ENCODE measurements at regions not wholly inside any gene's neighbourhood (a gene's known extent, or its start where the extent isn't known, plus 50 kb on each side); places are given as distances from the start of the nearest gene placed in this dataset.

DNA sequence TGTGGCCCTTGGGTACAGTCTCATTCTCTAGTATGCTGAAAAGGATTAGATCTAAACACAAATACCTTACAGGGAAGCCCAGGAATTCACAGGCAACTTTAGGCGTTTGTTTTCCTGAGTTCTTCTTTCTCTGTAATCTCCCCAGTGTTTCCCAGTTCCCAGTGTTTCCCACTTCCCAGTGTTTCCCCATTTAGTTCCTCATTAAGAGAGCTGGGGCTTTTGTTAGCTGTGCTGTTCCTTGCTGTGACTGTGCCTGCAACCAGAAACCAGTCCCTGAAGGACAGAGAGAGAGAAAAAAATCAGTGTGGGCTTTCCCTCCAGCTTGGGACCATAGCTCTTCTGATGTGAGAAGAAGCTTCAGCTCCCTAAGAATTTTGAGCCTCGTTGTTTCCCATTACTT is 802.9 kb upstream of the COBL start:
- no peak for DNase-seq (ENCODE audit: insufficient read length, low spot score)
- FAIRE-seq = no peak
- TF ChIP-seq POLR2AphosphoS5 (IDR thresholded peaks at IDR 0.05; ENCODE audit: low read depth, low read length) (no peak), SPI1 (IDR thresholded peaks at IDR 0.05; ENCODE audit: low read depth, low read length) (no peak), TAF1 (IDR thresholded peaks at IDR 0.05; ENCODE audit: low read depth, low read length) (no peak), PAX5 (IDR thresholded peaks at IDR 0.05; ENCODE audit: insufficient read depth, low read length, severe bottlenecking) (no peak), POU2F2 (IDR thresholded peaks at IDR 0.05; ENCODE audit: low read depth, low read length) (no peak), POLR2A (IDR thresholded peaks at IDR 0.05; ENCODE audit: low read depth, low read length) (no peak)

DNA sequence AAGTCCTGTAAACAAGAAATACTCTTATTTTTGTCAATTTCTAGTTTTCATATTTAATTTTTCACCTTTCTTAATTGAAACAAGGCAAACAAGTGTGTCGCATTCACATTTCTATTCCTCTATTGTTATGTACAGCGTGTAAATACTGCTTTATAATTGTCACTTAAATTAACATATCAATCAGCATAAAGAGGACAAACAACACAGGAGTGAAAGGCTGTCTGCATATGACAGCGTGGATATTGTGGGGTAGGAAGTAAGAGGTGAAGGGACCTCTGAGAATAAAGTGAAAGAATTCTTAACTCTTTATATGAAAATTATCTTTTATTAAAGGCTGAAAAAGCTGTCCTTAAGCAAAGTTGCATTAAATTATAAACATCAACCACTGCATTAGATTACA is 797.9 kb upstream of the COBL start:
- TF ChIP-seq TAF1 (IDR thresholded peaks at IDR 0.05; ENCODE audit: low read depth, low read length) (no peak), POLR2A (IDR thresholded peaks at IDR 0.05; ENCODE audit: low read depth, low read length) (no peak), SPI1 (IDR thresholded peaks at IDR 0.05; ENCODE audit: low read depth, low read length) (no peak), PAX5 (IDR thresholded peaks at IDR 0.05; ENCODE audit: insufficient read depth, low read length, severe bottlenecking) (no peak), POLR2AphosphoS5 (IDR thresholded peaks at IDR 0.05; ENCODE audit: low read depth, low read length) (no peak), POU2F2 (IDR thresholded peaks at IDR 0.05; ENCODE audit: low read depth, low read length) (no peak)
- no peak for FAIRE-seq
- DNase-seq (ENCODE audit: insufficient read length, low spot score) = no peak

- no peak for DNase-seq (ENCODE audit: insufficient read length, low spot score)
- FAIRE-seq = no peak
- TF ChIP-seq PAX5 (IDR thresholded peaks at IDR 0.05; ENCODE audit: insufficient read depth, low read length, severe bottlenecking) (no peak), POLR2A (IDR thresholded peaks at IDR 0.05; ENCODE audit: low read depth, low read length) (no peak), POU2F2 (IDR thresholded peaks at IDR 0.05; ENCODE audit: low read depth, low read length) (no peak), SPI1 (IDR thresholded peaks at IDR 0.05; ENCODE audit: low read depth, low read length) (no peak), TAF1 (IDR thresholded peaks at IDR 0.05; ENCODE audit: low read depth, low read length) (no peak), POLR2AphosphoS5 (IDR thresholded peaks at IDR 0.05; ENCODE audit: low read depth, low read length) (no peak)
These were observed 797.4 kb upstream of the COBL start for GRCh38 chr7:52114056-52114455.

- FAIRE-seq (no peak), DNase-seq (ENCODE audit: insufficient read length, low spot score) (no peak)
- TF ChIP-seq TAF1 (IDR thresholded peaks at IDR 0.05; ENCODE audit: low read depth, low read length) (no peak), POU2F2 (IDR thresholded peaks at IDR 0.05; ENCODE audit: low read depth, low read length) (no peak), PAX5 (IDR thresholded peaks at IDR 0.05; ENCODE audit: insufficient read depth, low read length, severe bottlenecking) (no peak)
These were observed 790.7 kb upstream of the COBL start for GRCh38 chr7:52107355-52107754.

DNA sequence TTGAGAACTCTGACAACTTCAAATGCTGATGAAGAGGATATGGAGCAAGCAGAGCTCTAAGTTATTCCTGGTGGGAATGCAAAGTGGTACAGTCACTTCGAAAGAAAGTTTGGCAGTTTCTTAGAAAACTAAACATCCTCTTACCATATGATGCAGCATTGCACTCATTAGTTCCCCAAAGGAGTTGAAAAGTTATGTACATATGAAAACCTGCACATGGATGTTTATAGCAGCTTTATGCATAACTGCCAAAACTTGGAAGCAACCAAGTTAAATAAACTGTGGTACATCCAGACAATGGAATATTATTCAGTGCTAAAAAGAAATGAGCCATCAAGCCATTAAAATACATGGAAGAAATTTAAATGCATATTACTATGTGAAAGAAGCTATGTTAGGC is 779.3 kb upstream of the COBL start:
- FAIRE-seq (no peak), DNase-seq (ENCODE audit: insufficient read length, low spot score) (no peak)
- TF ChIP-seq POLR2AphosphoS5 (IDR thresholded peaks at IDR 0.05; ENCODE audit: low read depth, low read length) (no peak), POU2F2 (IDR thresholded peaks at IDR 0.05; ENCODE audit: low read depth, low read length) (no peak)

DNA sequence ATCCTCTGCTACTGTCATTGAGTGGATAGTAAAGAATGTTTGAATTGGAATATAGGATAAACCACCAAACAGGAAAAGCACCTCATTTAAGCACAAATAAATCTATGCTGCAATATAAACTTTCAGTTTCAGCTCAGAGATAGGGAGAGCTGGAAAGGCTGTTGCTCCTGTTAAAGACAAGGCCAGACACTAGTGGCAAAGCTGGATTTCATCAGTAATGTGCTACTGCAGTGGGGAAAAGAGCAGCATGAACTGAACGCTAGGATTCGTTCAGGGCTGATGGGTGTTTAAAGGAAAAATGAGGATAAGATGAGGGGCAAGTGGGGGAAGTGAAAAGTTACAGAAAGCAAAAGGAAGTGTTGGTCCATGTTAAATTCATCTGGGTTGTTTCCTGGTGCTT is 775.4 kb upstream of the COBL start:
- TF ChIP-seq POLR2A (IDR thresholded peaks at IDR 0.05; ENCODE audit: low read depth, low read length) = no peak
- TF ChIP-seq SPI1 (IDR thresholded peaks at IDR 0.05; ENCODE audit: low read depth, low read length) = no peak
- no peak for TF ChIP-seq TAF1 (IDR thresholded peaks at IDR 0.05; ENCODE audit: low read depth, low read length)
- no peak for TF ChIP-seq POU2F2 (IDR thresholded peaks at IDR 0.05; ENCODE audit: low read depth, low read length)
- FAIRE-seq = no peak
- no peak for DNase-seq (ENCODE audit: insufficient read length, low spot score)

- TF ChIP-seq TAF1 (IDR thresholded peaks at IDR 0.05; ENCODE audit: low read depth, low read length) = no peak
- TF ChIP-seq POU2F2 (IDR thresholded peaks at IDR 0.05; ENCODE audit: low read depth, low read length) = no peak
- TF ChIP-seq POLR2A (IDR thresholded peaks at IDR 0.05; ENCODE audit: low read depth, low read length) = no peak
- no peak for TF ChIP-seq PAX5 (IDR thresholded peaks at IDR 0.05; ENCODE audit: insufficient read depth, low read length, severe bottlenecking)
- TF ChIP-seq SPI1 (IDR thresholded peaks at IDR 0.05; ENCODE audit: low read depth, low read length) = no peak
- no peak for TF ChIP-seq POLR2AphosphoS5 (IDR thresholded peaks at IDR 0.05; ENCODE audit: low read depth, low read length)
- no peak for FAIRE-seq
- DNase-seq (ENCODE audit: insufficient read length, low spot score) = no peak
These were observed 774.5 kb upstream of the COBL start for GRCh38 chr7:52091101-52091500.

DNA sequence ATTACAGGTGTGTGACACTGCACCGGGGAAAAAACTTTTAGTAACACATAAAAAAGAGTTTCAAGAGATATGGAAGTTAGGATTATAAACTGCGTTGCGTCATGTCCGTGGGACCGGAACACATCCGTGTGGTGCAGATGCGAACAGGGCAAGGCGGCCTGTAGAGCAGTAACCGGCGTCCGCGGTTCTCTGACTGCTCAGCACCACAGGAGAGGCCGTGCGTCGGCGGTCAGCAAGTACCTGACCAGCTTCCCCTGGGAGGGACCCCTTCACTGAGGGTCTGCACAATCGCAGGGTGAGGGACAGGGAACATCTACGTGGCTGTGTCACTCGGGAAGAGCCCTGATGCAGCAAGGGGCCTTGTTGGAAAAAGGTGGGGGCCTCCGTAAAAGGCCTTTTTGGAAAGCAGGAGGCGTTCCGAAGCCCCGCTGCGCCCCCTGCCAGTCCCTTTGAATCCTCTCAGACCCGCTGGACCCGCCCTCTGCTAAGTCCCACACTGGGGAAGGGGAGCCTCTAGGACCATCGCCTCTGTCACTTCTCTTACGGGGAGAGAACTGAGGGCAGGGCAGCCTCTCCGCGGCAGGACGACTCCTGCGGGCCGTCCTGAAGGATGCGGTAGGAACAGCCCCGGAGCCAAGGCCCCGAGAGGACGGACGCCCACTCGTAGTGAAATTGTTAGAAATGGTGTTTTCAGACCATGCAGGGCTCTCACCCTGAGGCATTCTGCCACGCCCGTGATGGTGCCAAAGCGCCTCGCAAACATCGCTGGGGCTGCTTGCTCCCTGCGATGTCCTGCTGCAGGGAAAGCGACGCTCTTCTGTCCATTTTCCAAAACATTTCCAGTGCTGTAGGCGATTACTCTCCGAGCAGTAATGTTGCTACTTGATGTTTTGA is 771.6 kb upstream of the COBL start:
- TF ChIP-seq SPI1 (IDR thresholded peaks at IDR 0.05; ENCODE audit: low read depth, low read length) = no peak
- TF ChIP-seq POLR2A (IDR thresholded peaks at IDR 0.05; ENCODE audit: low read depth, low read length) = no peak
- TF ChIP-seq TAF1 (IDR thresholded peaks at IDR 0.05; ENCODE audit: low read depth, low read length) = no peak
- no peak for TF ChIP-seq POU2F2 (IDR thresholded peaks at IDR 0.05; ENCODE audit: low read depth, low read length)
- no peak for TF ChIP-seq POLR2AphosphoS5 (IDR thresholded peaks at IDR 0.05; ENCODE audit: low read depth, low read length)
- TF ChIP-seq PAX5 (IDR thresholded peaks at IDR 0.05; ENCODE audit: insufficient read depth, low read length, severe bottlenecking) = no peak
- FAIRE-seq = no peak
- no peak for DNase-seq (ENCODE audit: insufficient read length, low spot score)

DNA sequence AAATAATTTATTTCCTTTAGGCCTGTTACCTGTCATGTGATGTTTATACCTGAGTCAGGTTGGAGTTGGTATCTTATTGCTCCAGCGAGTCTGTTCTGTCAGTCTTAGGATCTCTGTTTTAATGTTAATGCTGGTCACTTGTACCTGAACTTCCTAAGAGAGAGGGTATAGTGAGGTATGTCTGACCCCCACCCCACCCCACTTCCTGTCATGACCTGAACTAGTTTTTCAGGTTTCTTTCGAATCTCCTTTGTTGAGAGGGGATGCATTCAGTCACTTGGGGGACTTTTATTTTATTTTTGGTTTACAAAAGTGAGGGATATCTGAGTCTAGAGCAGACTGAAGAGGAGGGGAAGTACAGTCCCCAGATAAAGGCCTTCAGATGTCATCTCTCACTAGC is 769.0 kb upstream of the COBL start:
- TF ChIP-seq POLR2A (IDR thresholded peaks at IDR 0.05; ENCODE audit: low read depth, low read length) = no peak
- TF ChIP-seq PAX5 (IDR thresholded peaks at IDR 0.05; ENCODE audit: insufficient read depth, low read length, severe bottlenecking) = no peak
- TF ChIP-seq SPI1 (IDR thresholded peaks at IDR 0.05; ENCODE audit: low read depth, low read length) = no peak
- TF ChIP-seq TAF1 (IDR thresholded peaks at IDR 0.05; ENCODE audit: low read depth, low read length) = no peak
- no peak for TF ChIP-seq POU2F2 (IDR thresholded peaks at IDR 0.05; ENCODE audit: low read depth, low read length)
- TF ChIP-seq POLR2AphosphoS5 (IDR thresholded peaks at IDR 0.05; ENCODE audit: low read depth, low read length) = no peak
- FAIRE-seq = no peak
- DNase-seq (ENCODE audit: insufficient read length, low spot score) = no peak

GRCh38 chr7:52080493-52080892 is 763.9 kb upstream of the COBL start:
- no peak for DNase-seq (ENCODE audit: insufficient read length, low spot score)
- TF ChIP-seq POU2F2 (IDR thresholded peaks at IDR 0.05; ENCODE audit: low read depth, low read length) (no peak), SPI1 (IDR thresholded peaks at IDR 0.05; ENCODE audit: low read depth, low read length) (no peak), POLR2AphosphoS5 (IDR thresholded peaks at IDR 0.05; ENCODE audit: low read depth, low read length) (no peak), PAX5 (IDR thresholded peaks at IDR 0.05; ENCODE audit: insufficient read depth, low read length, severe bottlenecking) (no peak), TAF1 (IDR thresholded peaks at IDR 0.05; ENCODE audit: low read depth, low read length) (no peak), POLR2A (IDR thresholded peaks at IDR 0.05; ENCODE audit: low read depth, low read length) (no peak)
- FAIRE-seq = no peak
